SK-N-SH (cell line): ENCODE measurements at regions not wholly inside any gene's neighbourhood (a gene's known extent, or its start where the extent isn't known, plus 50 kb on each side); places are given as distances from the start of the nearest gene placed in this dataset.

Source experiments
- CTCF ChIP-seq: fragments of 200-600 bp; sonication (generic); IDR thresholded peaks from 2 replicates; pipeline ENCODE4 v1.6.1; 2017; ENCODE audit warnings: antibody characterized with exemption, mild to moderate bottlenecking, moderate library complexity
- POLR2AphosphoS5 ChIP-seq: IDR thresholded peaks from 2 replicates; pipeline ENCODE4 v1.6.1; 2012; ENCODE audit warnings: low read depth, low read length
- SMC3 ChIP-seq: IDR thresholded peaks from 2 replicates; pipeline ENCODE4 v1.6.1; 2012; ENCODE audit warnings: low read depth, low read length, improper control_type of control experiment
- TEAD4 ChIP-seq: IDR thresholded peaks from 2 replicates; pipeline ENCODE4 v1.4.0; 2012; ENCODE audit warnings: mild to moderate bottlenecking, borderline replicate concordance; ENCODE audit not compliant: insufficient read depth

GRCh38 chr16:87127766-87128147, 189.4 kb downstream of the C16orf95 start:
- no peak for TF ChIP-seq TEAD4
- TF ChIP-seq POLR2AphosphoS5, result no peak
- no peak for TF ChIP-seq CTCF
- TF ChIP-seq SMC3, result no peak
